ENCODE measurements at regions not wholly inside any gene's neighbourhood (a gene's known extent, or its start where the extent isn't known, plus 50 kb on each side); places are given as distances from the start of the nearest gene placed in this dataset.
A peak's percentile ranks its signal among the peaks of the same experiment; 100 is the strongest.

DNA sequence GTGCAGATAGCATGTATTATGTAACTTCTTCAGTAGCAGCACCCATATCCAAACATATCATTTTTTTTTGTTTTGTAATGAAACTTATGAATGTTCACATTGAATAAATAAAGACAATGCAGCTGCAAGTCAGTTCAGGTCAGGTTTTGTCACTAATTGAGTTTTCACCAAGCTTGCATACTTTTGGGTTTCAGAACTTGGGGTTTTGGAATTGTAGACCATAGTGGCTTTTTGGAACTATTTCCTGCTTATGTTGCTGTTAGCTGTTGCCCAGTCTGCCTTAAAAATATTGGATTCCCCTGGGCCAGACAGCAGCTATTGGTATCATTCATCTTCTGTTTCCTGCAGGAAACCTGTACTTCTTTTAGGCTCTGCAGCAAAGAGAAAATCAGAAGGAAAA, 113.4 kb upstream of the LIMCH1 start:
- no peak for DNase-seq (ENCODE audit: extremely low spot score in 2 of 2)
- Histone ChIP-seq H3K27me3 (no peaks in the 10 kb centered on the region), H3K4me1 (no peaks in the 10 kb centered on the region), H3K36me3 (no peaks in the 10 kb centered on the region), H3K4me3 (no peak overlapping the region), H3K27ac (no peak overlapping the region), H3K9me3 (no peaks in the 10 kb centered on the region)
- TF ChIP-seq POLR2AphosphoS5 (IDR thresholded peaks at IDR 0.05; ENCODE audit: insufficient read depth in 1 of 2, low read depth in 1 of 2) (no peak), POLR2A (IDR thresholded peaks at IDR 0.05) (no peak)
- TF ChIP-seq, protein P1, sequence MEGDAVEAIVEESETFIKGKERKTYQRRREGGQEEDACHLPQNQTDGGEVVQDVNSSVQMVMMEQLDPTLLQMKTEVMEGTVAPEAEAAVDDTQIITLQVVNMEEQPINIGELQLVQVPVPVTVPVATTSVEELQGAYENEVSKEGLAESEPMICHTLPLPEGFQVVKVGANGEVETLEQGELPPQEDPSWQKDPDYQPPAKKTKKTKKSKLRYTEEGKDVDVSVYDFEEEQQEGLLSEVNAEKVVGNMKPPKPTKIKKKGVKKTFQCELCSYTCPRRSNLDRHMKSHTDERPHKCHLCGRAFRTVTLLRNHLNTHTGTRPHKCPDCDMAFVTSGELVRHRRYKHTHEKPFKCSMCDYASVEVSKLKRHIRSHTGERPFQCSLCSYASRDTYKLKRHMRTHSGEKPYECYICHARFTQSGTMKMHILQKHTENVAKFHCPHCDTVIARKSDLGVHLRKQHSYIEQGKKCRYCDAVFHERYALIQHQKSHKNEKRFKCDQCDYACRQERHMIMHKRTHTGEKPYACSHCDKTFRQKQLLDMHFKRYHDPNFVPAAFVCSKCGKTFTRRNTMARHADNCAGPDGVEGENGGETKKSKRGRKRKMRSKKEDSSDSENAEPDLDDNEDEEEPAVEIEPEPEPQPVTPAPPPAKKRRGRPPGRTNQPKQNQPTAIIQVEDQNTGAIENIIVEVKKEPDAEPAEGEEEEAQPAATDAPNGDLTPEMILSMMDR (IDR thresholded peaks at IDR 0.05) = no peak
- intact Hi-C loops (cut with DNase I) = no loop called here

DNA sequence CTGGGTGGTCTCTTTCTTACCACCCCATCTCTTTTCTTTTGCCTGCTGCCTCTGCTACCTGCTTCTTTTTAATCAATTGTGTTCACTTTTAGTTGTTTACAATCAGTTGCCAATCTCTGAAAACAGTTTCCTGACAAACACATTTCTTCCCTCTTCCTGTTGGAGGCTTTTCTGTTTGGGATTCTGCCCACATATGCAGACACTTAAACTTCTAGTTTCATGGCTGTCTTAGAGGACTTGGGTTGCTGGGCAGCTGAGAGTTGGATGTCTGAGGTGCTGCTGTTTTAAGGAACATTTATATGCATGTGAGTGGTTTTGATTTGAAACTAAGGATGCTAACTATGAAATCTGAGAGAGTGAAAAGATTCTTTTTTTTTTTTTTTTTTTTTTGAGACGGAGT, 112.3 kb upstream of the LIMCH1 start:
- Histone ChIP-seq H3K36me3 (no peaks in the 10 kb centered on the region), H3K27me3 (no peaks in the 10 kb centered on the region), H3K27ac (no peak overlapping the region), H3K9me3 (no peaks in the 10 kb centered on the region), H3K4me1 (no peaks in the 10 kb centered on the region), H3K4me3 (no peak overlapping the region)
- TF ChIP-seq POLR2AphosphoS5 (IDR thresholded peaks at IDR 0.05; ENCODE audit: insufficient read depth in 1 of 2, low read depth in 1 of 2) = no peak
- no peak for TF ChIP-seq POLR2A (IDR thresholded peaks at IDR 0.05)
- intact Hi-C loops (cut with DNase I) = no loop called here
- no peak for DNase-seq (ENCODE audit: extremely low spot score in 2 of 2)

DNA sequence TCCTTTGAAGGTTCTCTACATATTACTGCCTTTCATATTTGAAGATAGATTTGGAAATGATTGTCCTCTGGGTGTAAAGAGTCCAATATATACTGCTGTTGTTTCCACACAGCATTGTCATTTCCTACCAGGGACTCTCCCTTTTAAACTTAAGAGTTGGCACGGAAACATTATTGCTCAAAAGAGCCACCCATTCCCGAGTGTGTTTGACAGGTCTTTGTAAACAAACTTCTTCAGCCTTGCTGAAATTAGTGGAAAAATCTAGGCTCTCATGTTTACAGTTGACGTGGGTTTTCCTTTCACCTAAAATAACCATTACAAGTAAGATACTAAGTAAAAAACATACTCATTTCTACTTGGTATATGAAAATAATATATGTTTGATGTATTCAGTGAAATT, 111.4 kb upstream of the LIMCH1 start:
- Histone ChIP-seq H3K27me3 (no peaks in the 10 kb centered on the region), H3K27ac (peak overlapping the region; percentile 21), H3K9me3 (no peaks in the 10 kb centered on the region), H3K36me3 (no peaks in the 10 kb centered on the region), H3K4me1 (no peaks in the 10 kb centered on the region), H3K4me3 (no peak overlapping the region)
- no peak for DNase-seq (ENCODE audit: extremely low spot score in 2 of 2)
- TF ChIP-seq, protein P1 (IDR thresholded peaks at IDR 0.05) = no peak
- peak in 1 of 2 donors; percentile 63 for TF ChIP-seq POLR2AphosphoS5 (IDR thresholded peaks at IDR 0.05; ENCODE audit: insufficient read depth in 1 of 2, low read depth in 1 of 2)
- intact Hi-C loops (cut with DNase I) = no loop called here

DNA sequence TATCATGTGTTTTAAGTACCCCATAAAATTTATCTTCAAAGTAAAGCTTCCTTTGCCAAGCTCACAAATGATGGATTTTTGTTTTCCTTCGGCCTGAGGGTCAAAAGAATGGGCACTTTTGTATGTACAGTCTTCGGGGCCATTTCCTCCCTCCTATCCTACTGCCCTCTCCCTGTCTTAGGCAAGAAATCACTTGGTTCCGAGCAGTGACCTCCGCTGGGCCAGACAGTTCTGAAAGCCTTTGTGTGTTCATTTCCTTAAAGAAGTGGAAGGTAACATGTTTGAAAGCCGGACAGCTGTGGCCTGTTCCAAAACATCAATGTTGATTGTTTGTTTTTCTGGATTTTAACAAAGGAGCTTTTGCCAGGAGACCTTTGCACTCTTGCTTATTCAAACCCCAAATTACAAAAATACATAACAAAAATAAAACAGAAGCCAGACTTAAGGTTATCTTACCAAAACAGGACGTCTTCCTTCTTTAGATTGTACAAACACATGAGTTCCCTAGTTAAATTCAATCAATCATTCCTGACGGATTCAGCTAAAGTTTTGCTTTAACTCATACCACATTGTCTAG, 110.6 kb upstream of the LIMCH1 start:
- no peaks in the 10 kb centered on the region for H3K27me3 ChIP-seq
- TF ChIP-seq, protein P1 (IDR thresholded peaks at IDR 0.05) = no peak
- peak in 1 of 2 donors; percentile 15 for TF ChIP-seq POLR2AphosphoS5 (IDR thresholded peaks at IDR 0.05; ENCODE audit: insufficient read depth in 1 of 2, low read depth in 1 of 2)
- intact Hi-C loops (cut with DNase I) = no loop called here
- H3K4me3 ChIP-seq = no peak overlapping the region
- peak overlapping the region; percentile 21 for H3K27ac ChIP-seq
- no peak for DNase-seq (ENCODE audit: extremely low spot score in 2 of 2)
- H3K36me3 ChIP-seq = no peaks in the 10 kb centered on the region
- H3K9me3 ChIP-seq = no peaks in the 10 kb centered on the region
- H3K4me1 ChIP-seq = no peaks in the 10 kb centered on the region

DNA sequence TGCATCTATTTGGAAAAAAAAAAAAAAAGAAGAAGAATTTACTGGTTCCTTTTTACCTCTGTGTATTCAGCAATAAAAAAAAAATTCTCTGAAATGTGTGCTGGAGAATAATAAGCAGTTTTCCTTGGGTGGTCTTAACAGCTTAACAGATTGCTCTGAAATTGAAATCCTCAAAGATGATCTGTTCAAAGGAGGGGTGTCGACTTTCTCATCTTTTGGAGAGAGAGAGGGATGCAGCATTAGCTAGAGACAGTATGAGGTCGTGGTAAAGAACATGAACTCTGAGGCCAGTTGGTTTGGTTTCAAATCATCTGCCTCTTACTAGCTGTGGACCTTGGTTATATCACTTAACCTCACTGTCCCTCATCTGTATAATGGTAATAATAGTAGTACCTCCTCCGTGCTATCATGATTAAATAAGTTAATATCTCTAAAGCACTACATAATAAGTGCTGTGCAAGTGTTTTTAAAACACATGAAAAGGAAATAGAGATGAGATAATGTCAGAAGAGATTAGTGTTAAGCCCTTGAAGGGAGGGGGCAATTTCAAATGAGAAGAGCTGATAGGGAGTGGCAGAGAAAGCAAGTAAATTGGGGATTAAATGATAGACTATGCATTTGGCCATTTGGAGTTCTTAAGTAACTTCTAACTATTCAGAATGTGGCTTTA, 109.9 kb upstream of the LIMCH1 start:
- H3K9me3 ChIP-seq = no peaks in the 10 kb centered on the region
- intact Hi-C loops (cut with DNase I) = no loop called here
- no peaks in the 10 kb centered on the region for H3K27me3 ChIP-seq
- DNase-seq (ENCODE audit: extremely low spot score in 2 of 2) = no peak
- no peaks in the 10 kb centered on the region for H3K36me3 ChIP-seq
- H3K4me3 ChIP-seq = no peak overlapping the region
- TF ChIP-seq, protein P1 (IDR thresholded peaks at IDR 0.05) = no peak
- TF ChIP-seq POLR2AphosphoS5 (IDR thresholded peaks at IDR 0.05; ENCODE audit: insufficient read depth in 1 of 2, low read depth in 1 of 2) (no peak), POLR2A (IDR thresholded peaks at IDR 0.05) (no peak)
- H3K27ac ChIP-seq = no peak overlapping the region
- H3K4me1 ChIP-seq = no peaks in the 10 kb centered on the region

Measured in vagina (tissue), 2 donors.